Caco-2 (cell line): ENCODE measurements at regions not wholly inside any gene's neighbourhood (a gene's known extent, or its start where the extent isn't known, plus 50 kb on each side); places are given as distances from the start of the nearest gene placed in this dataset.

Experiments
- BruUV-seq: library from RNA; stranded (reverse); fragments of 400-500 nt; replicated peaks from 2 replicates; lab custom pipeline; 2021; lab: Mats Ljungman, UMichigan
- CTCF ChIA-PET: fragments of 300-600 bp; sonication (Branson Sonifier 250); formaldehyde crosslinking; loops from one replicate; lab custom pipeline; 2022; ENCODE audit warnings: antibody characterized with exemption; lab: Charles Lee
- POLR2A ChIA-PET: fragments of 300-600 bp; sonication (Branson Sonifier 250); formaldehyde crosslinking; loops from one replicate; lab custom pipeline; 2022; ENCODE audit warnings: antibody characterized with exemption; lab: Charles Lee
- DNase-seq, 2 experiments: peaks; one replicate each; pipeline versions ENCODE4 v3.0.0 to v3.0.0-alpha.2; 2020 to 2022
- H3K27me3 ChIP-seq: replicated peaks from 2 replicates; pipeline ENCODE4 v1.6.0; 2011; ENCODE audit warnings: low read length; ENCODE audit not compliant: control insufficient read depth, insufficient read depth
- H3K36me3 ChIP-seq: 2 replicates; pipeline ENCODE4 v1.5.1; 2011; ENCODE audit warnings: low read length; ENCODE audit not compliant: control insufficient read depth, insufficient read depth
- H3K4me1 ChIP-seq: fragments of 250-450 bp; sonication (Bioruptor Pico); 2 replicates; pipeline ENCODE4 v1.5.1; 2020; ENCODE audit warnings: mild to moderate bottlenecking
- H3K4me3 ChIP-seq: 2 replicates; pipeline ENCODE4 v1.5.1; 2011; ENCODE audit warnings: low read depth, mild to moderate bottlenecking, control low read depth, low read length
- H3K9me3 ChIP-seq: fragments of 250-450 bp; sonication (Bioruptor Pico); 2 replicates; pipeline ENCODE4 v1.5.1; 2020; ENCODE audit warnings: mild to moderate bottlenecking, moderate library complexity
- H3K27ac Mint-ChIP-seq: one replicate; pipeline ENCODE4 v1.8.0; 2022; ENCODE audit warnings: mixed read lengths; ENCODE audit not compliant: unreplicated experiment
- H3K27me3 Mint-ChIP-seq: one replicate; pipeline ENCODE4 v1.8.0; 2022; ENCODE audit warnings: mixed read lengths; ENCODE audit not compliant: insufficient read depth, unreplicated experiment
- H3K36me3 Mint-ChIP-seq: one replicate; pipeline ENCODE4 v1.8.0; 2022; ENCODE audit warnings: mild to moderate bottlenecking, mixed read lengths; ENCODE audit not compliant: insufficient read depth, unreplicated experiment
- H3K4me1 Mint-ChIP-seq: one replicate; pipeline ENCODE4 v1.8.0; 2022; ENCODE audit warnings: low read depth, mixed read lengths; ENCODE audit not compliant: unreplicated experiment
- H3K4me3 Mint-ChIP-seq: one replicate; pipeline ENCODE4 v1.8.0; 2022; ENCODE audit warnings: mild to moderate bottlenecking, moderate library complexity, mixed read lengths; ENCODE audit not compliant: unreplicated experiment
- H3K9me3 Mint-ChIP-seq: one replicate; pipeline ENCODE4 v1.8.0; 2022; ENCODE audit warnings: mixed read lengths; ENCODE audit not compliant: unreplicated experiment
- CTCF ChIP-seq, 2 experiments: fragments of 200-600 bp in 1 of 2; IDR thresholded peaks; 1 replicate in 1 of 2; 2 replicates in 1 of 2; pipeline versions ENCODE4 v1.5.1 to v1.8.0; 2011 to 2022; ENCODE audit warnings: antibody characterized with exemption in 1 of 2, control low read depth in 1 of 2, inconsistent platforms in 1 of 2, low read depth in 1 of 2, low read length in 1 of 2, mild to moderate bottlenecking in 1 of 2, moderate library complexity in 1 of 2; ENCODE audit not compliant: insufficient read depth in 1 of 2, severe bottlenecking in 1 of 2, unreplicated experiment in 1 of 2
- intact Hi-C: fragments of 100-400 bp; cut with micrococcal nuclease; formaldehyde crosslinking; loops from one replicate; pipeline ENCODE4 v1.10.0; 2022; ENCODE audit not compliant: unreplicated experiment

- intact Hi-C loops = no loop called here
- Mint-ChIP-seq H3K4me3 (no peak overlapping the region), H3K4me1 (no peaks in the 10 kb centered on the region), H3K36me3 (no peaks in the 10 kb centered on the region), H3K9me3 (no peaks in the 10 kb centered on the region), H3K27me3 (no peaks in the 10 kb centered on the region), H3K27ac (no peak overlapping the region)
- no TSS peak for BruUV-seq
- no peaks in the 10 kb centered on the region for H3K9me3 ChIP-seq
- H3K27me3 ChIP-seq = no peaks in the 10 kb centered on the region
- no peak for DNase-seq
- CTCF ChIA-PET = interaction anchor here (0.6 kb wide), 1 partner anchor 77 kb away, joined by 3 read pairs; no protein-coding TSS in a partner anchor
- H3K4me1 ChIP-seq = peaks cover 18% of the 10 kb centered on the region
- peak; percentile 21 for TF ChIP-seq CTCF (IDR thresholded peaks at IDR 0.05; ENCODE audit: insufficient read depth in 1 of 2, low read depth in 1 of 2, low read length in 1 of 2, severe bottlenecking in 1 of 2, unreplicated experiment in 1 of 2)
- no peaks in the 10 kb centered on the region for H3K36me3 ChIP-seq
- no peak overlapping the region for H3K4me3 ChIP-seq
- POLR2A ChIA-PET = no interaction called here
Observed at GRCh38 chr20:50294164-50295088, 103.8 kb downstream of the CEBPB start.

- no TSS peak for BruUV-seq
- no peak overlapping the region for H3K27ac Mint-ChIP-seq
- peaks cover 4% of the 10 kb centered on the region for H3K9me3 Mint-ChIP-seq
- peaks cover 18% of the 10 kb centered on the region for H3K4me1 ChIP-seq
- peaks cover 1% of the 10 kb centered on the region for H3K27me3 Mint-ChIP-seq
- no peaks in the 10 kb centered on the region for H3K9me3 ChIP-seq
- no peaks in the 10 kb centered on the region for H3K27me3 ChIP-seq
- no peak overlapping the region for H3K4me3 ChIP-seq
- no peaks in the 10 kb centered on the region for H3K36me3 ChIP-seq
- no peak for TF ChIP-seq CTCF (IDR thresholded peaks at IDR 0.05; ENCODE audit: insufficient read depth in 1 of 2, low read depth in 1 of 2, low read length in 1 of 2, severe bottlenecking in 1 of 2, unreplicated experiment in 1 of 2)
- no peak for DNase-seq
- ChIA-PET POLR2A (no interaction called here), CTCF (no interaction called here)
- H3K4me3 Mint-ChIP-seq = no peak overlapping the region
- intact Hi-C loops = no loop called here
- H3K36me3 Mint-ChIP-seq = no peaks in the 10 kb centered on the region
- no peaks in the 10 kb centered on the region for H3K4me1 Mint-ChIP-seq
Observed at GRCh38 chr20:50295345-50295744, 104.7 kb downstream of the CEBPB start.

GRCh38 chr20:50295762-50296449, 105.3 kb downstream of the CEBPB start:
- Mint-ChIP-seq H3K36me3 (no peaks in the 10 kb centered on the region), H3K4me3 (no peak overlapping the region), H3K4me1 (no peaks in the 10 kb centered on the region), H3K9me3 (peaks cover 9% of the 10 kb centered on the region), H3K27ac (no peak overlapping the region), H3K27me3 (peaks cover 3% of the 10 kb centered on the region)
- BruUV-seq = no TSS peak
- ChIA-PET CTCF (no interaction called here), POLR2A (no interaction called here)
- no peaks in the 10 kb centered on the region for H3K27me3 ChIP-seq
- intact Hi-C loops = no loop called here
- no peak overlapping the region for H3K4me3 ChIP-seq
- H3K9me3 ChIP-seq = no peaks in the 10 kb centered on the region
- no peak for DNase-seq
- no peaks in the 10 kb centered on the region for H3K36me3 ChIP-seq
- no peak for TF ChIP-seq CTCF (IDR thresholded peaks at IDR 0.05; ENCODE audit: insufficient read depth in 1 of 2, low read depth in 1 of 2, low read length in 1 of 2, severe bottlenecking in 1 of 2, unreplicated experiment in 1 of 2)
- H3K4me1 ChIP-seq = peaks cover 18% of the 10 kb centered on the region
